ENCODE measurements at regions not wholly inside any gene's neighbourhood (a gene's known extent, or its start where the extent isn't known, plus 50 kb on each side); places are given as distances from the start of the nearest gene placed in this dataset.

DNA sequence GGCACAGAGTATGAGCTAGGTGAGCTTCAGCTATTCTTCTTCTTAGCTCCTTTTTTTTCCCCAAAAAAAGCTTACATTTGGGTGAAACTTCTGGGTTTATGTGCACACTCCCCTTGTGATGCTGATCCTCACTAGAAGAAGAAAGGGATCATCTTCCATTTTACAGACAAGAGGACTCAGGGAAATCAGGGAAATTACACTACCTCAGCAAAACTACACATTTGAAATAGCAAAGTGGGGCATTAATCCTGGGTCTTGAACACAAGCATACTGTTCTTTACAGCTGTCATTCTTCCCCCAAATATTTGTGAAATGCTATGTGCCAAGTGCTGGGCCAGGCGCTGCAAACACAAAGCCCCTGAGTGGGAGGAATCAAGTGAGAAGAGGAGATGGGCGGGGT lies 68.6 kb upstream of the NFIL3 start:
- ChIA-PET CTCF (interaction anchor here (0.6 to 1.6 kb wide), 2 partner anchors 13 to 15 kb away, joined by 3 read pairs; no protein-coding TSS in a partner anchor), POLR2A (no interaction called here)
- WGBS (ENCODE audit: insufficient coverage), result 95% methylated on average over 2 of the region's 2 CpGs
- DNase-seq (no peak), ATAC-seq (ENCODE audit: low read depth) (no peak)
- Mint-ChIP-seq H3K9me3 (ENCODE audit: insufficient read depth) (peaks cover 4% of the 10 kb centered on the region), H3K27ac (no peak overlapping the region), H3K4me3 (no peak overlapping the region), H3K27me3 (peaks cover 24% of the 10 kb centered on the region), H3K4me1 (no peaks in the 10 kb centered on the region)
- no peak overlapping the region for H3K4me3 ChIP-seq (ENCODE audit: control extremely low read depth in 1 of 5, extremely low read depth in 1 of 5, insufficient read depth in 1 of 5, low read depth in 2 of 5, low read length in 4 of 5)
- intact Hi-C loops (cut with micrococcal nuclease), result no loop called here
- H2AFZ ChIP-seq (ENCODE audit: insufficient read depth, low read depth, low read length, poor library complexity, severe bottlenecking), result no peak overlapping the region
- H4K20me1 ChIP-seq (ENCODE audit: control insufficient read depth, insufficient read depth, low read length, poor library complexity, severe bottlenecking), result no peaks in the 10 kb centered on the region
- H3K4me2 ChIP-seq (replicated peaks; ENCODE audit: low read depth, low read length, poor library complexity, severe bottlenecking), result no peak overlapping the region
- H3K27ac ChIP-seq (ENCODE audit: low read length in 2 of 2), result no peak overlapping the region
- no peak for TF ChIP-seq EZH2 (IDR thresholded peaks at IDR 0.05; ENCODE audit: borderline replicate concordance, insufficient read depth, low read depth, low read length, poor library complexity, severe bottlenecking)
- TF ChIP-seq, protein P1, sequence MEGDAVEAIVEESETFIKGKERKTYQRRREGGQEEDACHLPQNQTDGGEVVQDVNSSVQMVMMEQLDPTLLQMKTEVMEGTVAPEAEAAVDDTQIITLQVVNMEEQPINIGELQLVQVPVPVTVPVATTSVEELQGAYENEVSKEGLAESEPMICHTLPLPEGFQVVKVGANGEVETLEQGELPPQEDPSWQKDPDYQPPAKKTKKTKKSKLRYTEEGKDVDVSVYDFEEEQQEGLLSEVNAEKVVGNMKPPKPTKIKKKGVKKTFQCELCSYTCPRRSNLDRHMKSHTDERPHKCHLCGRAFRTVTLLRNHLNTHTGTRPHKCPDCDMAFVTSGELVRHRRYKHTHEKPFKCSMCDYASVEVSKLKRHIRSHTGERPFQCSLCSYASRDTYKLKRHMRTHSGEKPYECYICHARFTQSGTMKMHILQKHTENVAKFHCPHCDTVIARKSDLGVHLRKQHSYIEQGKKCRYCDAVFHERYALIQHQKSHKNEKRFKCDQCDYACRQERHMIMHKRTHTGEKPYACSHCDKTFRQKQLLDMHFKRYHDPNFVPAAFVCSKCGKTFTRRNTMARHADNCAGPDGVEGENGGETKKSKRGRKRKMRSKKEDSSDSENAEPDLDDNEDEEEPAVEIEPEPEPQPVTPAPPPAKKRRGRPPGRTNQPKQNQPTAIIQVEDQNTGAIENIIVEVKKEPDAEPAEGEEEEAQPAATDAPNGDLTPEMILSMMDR (IDR thresholded peaks at IDR 0.05), result no peak
- H3K9ac ChIP-seq (ENCODE audit: low read length), result no peak overlapping the region
- H3K9me3 ChIP-seq (ENCODE audit: control extremely low read depth in 1 of 3, control insufficient read depth in 2 of 3, insufficient read depth in 1 of 3, low read length in 2 of 3), result peaks cover 0 to 6% (median 0%) of the 10 kb centered on the region in 3 donors
- no peaks in the 10 kb centered on the region for H3K79me2 ChIP-seq (ENCODE audit: control insufficient read depth, insufficient read depth, low read length)
- no peaks in the 10 kb centered on the region for H3K27me3 ChIP-seq (replicated peaks in 1 of 4; ENCODE audit: control extremely low read depth in 1 of 4, control insufficient read depth in 3 of 4, insufficient read depth in 4 of 4, low read length in 3 of 4)
- no peaks in the 10 kb centered on the region for H3K4me1 ChIP-seq (ENCODE audit: control insufficient read depth in 2 of 2, insufficient read depth in 2 of 2, low read length in 2 of 2)
- H3K36me3 ChIP-seq (replicated peaks in 1 of 2; ENCODE audit: control extremely low read depth in 1 of 2, control insufficient read depth in 1 of 2, extremely low read depth in 1 of 2, insufficient read depth in 2 of 2, low read length in 1 of 2), result no peaks in the 10 kb centered on the region

DNA sequence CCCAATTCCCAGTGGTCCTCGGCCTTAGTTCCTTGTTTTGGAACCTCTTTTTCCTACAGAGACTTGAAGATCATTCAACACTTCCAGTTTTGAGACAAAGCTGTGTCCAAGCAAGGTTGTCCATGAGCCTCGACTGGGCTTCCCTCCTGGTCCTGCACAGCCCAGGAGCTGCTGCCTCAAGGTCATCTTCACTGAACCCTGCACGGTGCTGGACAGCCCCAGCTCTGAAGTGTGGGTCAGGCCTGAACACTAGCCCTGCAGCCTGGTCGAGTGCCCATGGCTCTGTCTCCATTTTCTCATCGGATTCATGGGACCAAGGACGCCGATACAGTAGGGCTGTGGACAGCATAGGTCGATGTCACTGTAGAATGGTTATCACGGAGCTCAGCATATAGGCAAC lies 68.0 kb upstream of the NFIL3 start:
- Histone ChIP-seq H3K27me3 (replicated peaks in 1 of 4; ENCODE audit: control extremely low read depth in 1 of 4, control insufficient read depth in 3 of 4, insufficient read depth in 4 of 4, low read length in 3 of 4) (no peaks in the 10 kb centered on the region), H3K4me2 (replicated peaks; ENCODE audit: low read depth, low read length, poor library complexity, severe bottlenecking) (no peak overlapping the region), H3K79me2 (ENCODE audit: control insufficient read depth, insufficient read depth, low read length) (no peaks in the 10 kb centered on the region), H3K9me3 (ENCODE audit: control extremely low read depth in 1 of 3, control insufficient read depth in 2 of 3, insufficient read depth in 1 of 3, low read length in 2 of 3) (peaks cover 0 to 3% (median 0%) of the 10 kb centered on the region in 3 donors), H3K9ac (ENCODE audit: low read length) (no peak overlapping the region), H3K4me3 (ENCODE audit: control extremely low read depth in 1 of 5, extremely low read depth in 1 of 5, insufficient read depth in 1 of 5, low read depth in 2 of 5, low read length in 4 of 5) (no peak overlapping the region), H2AFZ (ENCODE audit: insufficient read depth, low read depth, low read length, poor library complexity, severe bottlenecking) (no peak overlapping the region), H3K36me3 (replicated peaks in 1 of 2; ENCODE audit: control extremely low read depth in 1 of 2, control insufficient read depth in 1 of 2, extremely low read depth in 1 of 2, insufficient read depth in 2 of 2, low read length in 1 of 2) (no peaks in the 10 kb centered on the region), H3K4me1 (ENCODE audit: control insufficient read depth in 2 of 2, insufficient read depth in 2 of 2, low read length in 2 of 2) (no peaks in the 10 kb centered on the region), H3K27ac (ENCODE audit: low read length in 2 of 2) (no peak overlapping the region), H4K20me1 (ENCODE audit: control insufficient read depth, insufficient read depth, low read length, poor library complexity, severe bottlenecking) (no peaks in the 10 kb centered on the region)
- TF ChIP-seq, protein P1 (IDR thresholded peaks at IDR 0.05), result no peak
- no peak for TF ChIP-seq EZH2 (IDR thresholded peaks at IDR 0.05; ENCODE audit: borderline replicate concordance, insufficient read depth, low read depth, low read length, poor library complexity, severe bottlenecking)
- intact Hi-C loops (cut with micrococcal nuclease), result no loop called here
- CTCF ChIA-PET, result interaction anchor here (0.6 to 1.6 kb wide), 2 partner anchors 14 to 15 kb away, joined by 3 read pairs; no protein-coding TSS in a partner anchor
- WGBS (ENCODE audit: insufficient coverage), result 90% methylated on average over 9 of the region's 9 CpGs
- H3K9me3 Mint-ChIP-seq (ENCODE audit: insufficient read depth), result peaks cover 4% of the 10 kb centered on the region
- H3K4me3 Mint-ChIP-seq, result no peak overlapping the region
- DNase-seq (no peak), ATAC-seq (ENCODE audit: low read depth) (no peak)
- no peak overlapping the region for H3K27ac Mint-ChIP-seq
- peaks cover 24% of the 10 kb centered on the region for H3K27me3 Mint-ChIP-seq
- POLR2A ChIA-PET, result no interaction called here
- no peaks in the 10 kb centered on the region for H3K4me1 Mint-ChIP-seq
